Esophagus squamous epithelium (tissue), 5 donors: ENCODE measurements at regions not wholly inside any gene's neighbourhood (a gene's known extent, or its start where the extent isn't known, plus 50 kb on each side); places are given as distances from the start of the nearest gene placed in this dataset.

ENCODE experiments used
- DNase-seq: peaks from one replicate; lab custom pipeline; 2025; lab: John Stamatoyannopoulos, UW
- H3K27ac ChIP-seq, 4 donors: fragments of 200-600 bp; sonication (generic); one replicate each; pipeline ENCODE4 v1.5.1; 2016 to 2019; ENCODE audit warnings: mild to moderate bottlenecking in 1 of 4
- H3K27me3 ChIP-seq, 4 donors: fragments of 200-600 bp; sonication (generic); 1 replicate in 3 of 4; 2 replicates in 1 of 4; pipeline versions ENCODE4 v1.5.1 to v1.6.0; 2017 to 2021; ENCODE audit warnings: antibody characterized with exemption in 1 of 4
- H3K36me3 ChIP-seq, 3 donors: fragments of 200-600 bp; sonication (generic); one replicate each; pipeline ENCODE4 v1.5.1; 2016 to 2019
- H3K4me1 ChIP-seq, 3 donors: fragments of 200-600 bp; sonication (generic); one replicate each; pipeline ENCODE4 v1.5.1; 2017 to 2019
- H3K4me3 ChIP-seq, 4 donors: fragments of 200-600 bp; sonication (generic); 1 replicate in 3 of 4; 2 replicates in 1 of 4; pipeline ENCODE4 v1.5.1; 2016 to 2019; ENCODE audit warnings: mild to moderate bottlenecking in 2 of 4, moderate library complexity in 1 of 4
- H3K9me3 ChIP-seq, 3 donors: fragments of 200-600 bp; sonication (generic); one replicate each; pipeline ENCODE4 v1.5.1; 2016 to 2019
- POLR2A ChIP-seq, 4 donors: fragments of 450-650 bp; IDR thresholded peaks; one replicate each; pipeline ENCODE4 v1.6.1; 2017; ENCODE audit warnings: antibody characterized with exemption in 4 of 4, mild to moderate bottlenecking in 4 of 4, moderate library complexity in 3 of 4
- WGBS, 2 donors: methylation state at CpG; one replicate each; pipeline ENCODE4 v1.1.5; 2018; 5-methylcytosine and 5-hydroxymethylcytosine counted together
- intact Hi-C: fragments of 100-400 bp; cut with DNase I; formaldehyde crosslinking; loops from one replicate; pipeline ENCODE4 v1.15.0; 2022
- TF ChIP-seq, protein P1 (sequence below), 6 experiments: fragments of 450-650 bp in 4 of 6; fragments of 200-600 bp in 2 of 6; sonication (generic) in 2 of 6; IDR thresholded peaks; one replicate each; pipeline ENCODE4 v1.5.1; 2016 to 2019; ENCODE audit warnings: antibody characterized with exemption in 6 of 6, mild to moderate bottlenecking in 4 of 6, moderate library complexity in 4 of 6
- donor health status: DM: yes; HTN: yes; CAD: no.

DNA sequence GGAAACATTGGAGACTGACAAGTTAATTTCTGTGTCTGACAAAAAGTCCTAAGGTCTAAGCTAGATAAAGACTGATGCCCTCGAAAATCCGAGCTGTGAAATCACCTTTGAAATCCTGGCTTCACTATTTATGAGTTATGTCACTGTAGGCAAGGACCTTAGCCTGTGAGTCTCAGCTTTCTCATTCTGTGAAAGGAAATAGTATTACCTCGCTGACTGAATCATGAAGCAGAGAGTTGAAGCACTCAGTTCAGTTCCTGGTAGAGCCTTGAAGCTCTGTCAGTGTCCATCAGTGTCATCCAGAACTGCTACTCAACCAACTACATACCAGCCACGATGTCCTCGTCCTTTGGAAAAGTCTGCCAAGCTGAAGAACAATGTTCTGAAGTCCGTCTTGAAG, 1025.6 kb upstream of the GYPC start:
- DNase-seq: no peak
- Histone ChIP-seq H3K27me3 (no peaks in the 10 kb centered on the region), H3K36me3 (no peaks in the 10 kb centered on the region), H3K9me3 (peaks cover 0 to 5% (median 0%) of the 10 kb centered on the region in 3 donors), H3K4me3 (no peak overlapping the region), H3K4me1 (no peaks in the 10 kb centered on the region), H3K27ac (no peak overlapping the region)
- intact Hi-C loops: no loop called here
- no peak for TF ChIP-seq POLR2A (IDR thresholded peaks at IDR 0.05)
- TF ChIP-seq, protein P1, sequence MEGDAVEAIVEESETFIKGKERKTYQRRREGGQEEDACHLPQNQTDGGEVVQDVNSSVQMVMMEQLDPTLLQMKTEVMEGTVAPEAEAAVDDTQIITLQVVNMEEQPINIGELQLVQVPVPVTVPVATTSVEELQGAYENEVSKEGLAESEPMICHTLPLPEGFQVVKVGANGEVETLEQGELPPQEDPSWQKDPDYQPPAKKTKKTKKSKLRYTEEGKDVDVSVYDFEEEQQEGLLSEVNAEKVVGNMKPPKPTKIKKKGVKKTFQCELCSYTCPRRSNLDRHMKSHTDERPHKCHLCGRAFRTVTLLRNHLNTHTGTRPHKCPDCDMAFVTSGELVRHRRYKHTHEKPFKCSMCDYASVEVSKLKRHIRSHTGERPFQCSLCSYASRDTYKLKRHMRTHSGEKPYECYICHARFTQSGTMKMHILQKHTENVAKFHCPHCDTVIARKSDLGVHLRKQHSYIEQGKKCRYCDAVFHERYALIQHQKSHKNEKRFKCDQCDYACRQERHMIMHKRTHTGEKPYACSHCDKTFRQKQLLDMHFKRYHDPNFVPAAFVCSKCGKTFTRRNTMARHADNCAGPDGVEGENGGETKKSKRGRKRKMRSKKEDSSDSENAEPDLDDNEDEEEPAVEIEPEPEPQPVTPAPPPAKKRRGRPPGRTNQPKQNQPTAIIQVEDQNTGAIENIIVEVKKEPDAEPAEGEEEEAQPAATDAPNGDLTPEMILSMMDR (IDR thresholded peaks at IDR 0.05): no peak
- 49 to 50% methylated on average over 6 of the region's 6 CpGs for WGBS, 2 donors

DNA sequence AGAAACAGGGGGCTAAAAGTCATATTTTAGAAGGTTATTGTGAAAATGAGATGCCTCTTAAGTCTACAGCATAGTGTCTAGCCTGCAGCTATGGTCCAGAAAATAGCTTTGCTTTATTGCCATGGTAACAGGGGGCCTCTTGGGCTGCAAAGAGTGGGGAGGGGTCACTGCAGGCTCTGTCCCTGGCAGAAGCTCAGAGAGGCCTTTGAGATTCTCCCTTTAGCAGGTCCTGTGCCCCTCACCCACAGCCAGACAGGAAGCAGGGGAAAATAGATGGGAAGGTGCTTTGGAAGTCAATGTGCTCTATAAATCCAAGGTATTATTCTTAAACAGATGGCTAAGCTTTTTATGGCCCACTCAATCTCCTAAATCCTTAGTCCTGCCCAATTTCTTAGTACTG, 1021.3 kb upstream of the GYPC start:
- Histone ChIP-seq H3K4me1 (no peaks in the 10 kb centered on the region), H3K27me3 (no peaks in the 10 kb centered on the region), H3K9me3 (no peaks in the 10 kb centered on the region), H3K27ac (no peak overlapping the region), H3K4me3 (no peak overlapping the region), H3K36me3 (no peaks in the 10 kb centered on the region)
- DNase-seq: no peak
- no peak for TF ChIP-seq POLR2A (IDR thresholded peaks at IDR 0.05)
- TF ChIP-seq, protein P1 (IDR thresholded peaks at IDR 0.05): no peak
- intact Hi-C loops: no loop called here

DNA sequence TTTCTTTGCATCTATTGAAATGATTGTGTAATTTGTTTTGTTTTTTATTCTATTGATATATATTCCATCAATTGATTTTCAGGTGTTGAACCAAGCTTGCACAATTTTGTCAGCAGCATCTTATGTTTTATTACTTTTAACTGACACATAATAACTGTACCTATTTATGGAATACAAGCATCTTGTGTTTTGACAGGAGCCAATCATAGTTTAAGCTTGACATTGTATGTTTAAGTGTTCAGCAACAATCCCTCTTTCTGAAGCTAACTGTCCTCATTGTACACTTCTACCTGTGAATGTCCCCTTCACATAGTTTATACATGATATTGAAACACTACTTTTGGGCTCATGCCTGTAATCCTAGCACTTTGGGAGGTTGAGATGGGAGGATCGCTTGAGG, 1017.6 kb upstream of the GYPC start:
- Histone ChIP-seq H3K9me3 (no peaks in the 10 kb centered on the region), H3K4me1 (no peaks in the 10 kb centered on the region), H3K27ac (no peak overlapping the region), H3K4me3 (no peak overlapping the region), H3K27me3 (no peaks in the 10 kb centered on the region), H3K36me3 (no peaks in the 10 kb centered on the region)
- DNase-seq: no peak
- TF ChIP-seq POLR2A (IDR thresholded peaks at IDR 0.05): no peak
- TF ChIP-seq, protein P1 (IDR thresholded peaks at IDR 0.05): no peak
- intact Hi-C loops: no loop called here
- WGBS, 2 donors: 100% methylated on average over 1 of the region's 1 CpG

DNA sequence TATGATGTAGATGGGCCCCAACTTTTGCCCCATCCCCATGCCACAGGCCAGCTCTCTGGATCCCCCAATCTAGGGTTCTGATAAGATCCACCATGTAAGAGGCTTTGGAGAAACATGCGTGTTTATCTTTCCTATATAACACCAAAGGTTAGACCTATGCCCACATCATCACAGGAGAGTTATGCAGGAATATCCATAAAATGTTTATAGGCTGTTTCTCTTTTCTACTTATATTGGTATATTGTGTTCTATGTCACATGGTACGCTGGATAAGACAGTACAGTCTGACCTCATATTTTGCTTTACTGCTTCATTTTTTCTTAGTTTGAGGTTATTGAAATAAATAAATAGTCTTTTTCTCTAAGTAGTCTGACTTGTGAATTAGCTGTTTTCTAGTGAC, 1013.9 kb upstream of the GYPC start:
- H3K36me3 ChIP-seq: no peaks in the 10 kb centered on the region

DNA sequence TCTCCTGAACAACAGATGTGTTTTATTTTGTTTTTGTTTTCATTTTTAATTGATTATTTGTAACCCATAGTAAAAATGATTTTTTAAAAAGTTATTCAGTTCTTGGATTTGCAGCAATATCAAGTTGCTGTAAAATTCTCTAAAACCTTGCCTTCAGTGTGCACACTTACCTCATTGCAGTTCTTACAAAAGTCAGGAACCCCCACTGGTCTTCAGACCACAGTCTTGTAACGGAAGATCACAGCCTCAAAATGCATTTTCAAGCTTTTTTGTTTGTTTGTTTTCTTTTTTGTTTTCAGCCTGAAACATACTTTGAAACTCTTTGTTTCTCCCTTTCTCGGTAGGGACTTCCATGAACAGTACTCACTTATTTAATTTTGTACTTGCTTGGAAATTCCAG, 1012.8 kb upstream of the GYPC start:
- H3K36me3 ChIP-seq: no peaks in the 10 kb centered on the region
- no peaks in the 10 kb centered on the region for H3K9me3 ChIP-seq
- no peaks in the 10 kb centered on the region for H3K4me1 ChIP-seq
- H3K27ac ChIP-seq: no peak overlapping the region
- DNase-seq: no peak
- 56 to 68% methylated on average over 2 of the region's 2 CpGs for WGBS, 2 donors
- H3K4me3 ChIP-seq: no peak overlapping the region
- intact Hi-C loops: no loop called here
- no peak for TF ChIP-seq POLR2A (IDR thresholded peaks at IDR 0.05)
- TF ChIP-seq, protein P1 (IDR thresholded peaks at IDR 0.05): no peak
- H3K27me3 ChIP-seq: no peaks in the 10 kb centered on the region

More for the DNA sequence above, 1013.9 kb upstream of the GYPC start:
- Histone ChIP-seq H3K4me1 (no peaks in the 10 kb centered on the region), H3K9me3 (no peaks in the 10 kb centered on the region), H3K27me3 (no peaks in the 10 kb centered on the region), H3K27ac (no peak overlapping the region), H3K4me3 (no peak overlapping the region)
- no peak for DNase-seq
- intact Hi-C loops: no loop called here
- TF ChIP-seq, protein P1 (IDR thresholded peaks at IDR 0.05): no peak
- TF ChIP-seq POLR2A (IDR thresholded peaks at IDR 0.05): no peak
- 83 to 91% methylated on average over 2 of the region's 2 CpGs for WGBS, 2 donors
